GM12878 (cell line): ENCODE measurements at regions not wholly inside any gene's neighbourhood (a gene's known extent, or its start where the extent isn't known, plus 50 kb on each side); places are given as distances from the start of the nearest gene placed in this dataset.

ENCODE experiments used
- ATAC-seq: fragments of 200-7000 bp; cut with Tn5 transposase; 3 replicates; pipeline ENCODE4 v1.9.1; 2020; ENCODE audit warnings: mild to moderate bottlenecking, moderate library complexity
- BruUV-seq: library from RNA; stranded (reverse); fragments of 400-500 nt; replicated peaks from 2 replicates; lab custom pipeline; 2021; lab: Mats Ljungman, UMichigan
- CTCF ChIA-PET: fragments of 300-600 bp; sonication (Branson Sonifier 250); formaldehyde crosslinking; extraction: SDS; loops from one replicate; lab custom pipeline; 2021; ENCODE audit warnings: inconsistent platforms; lab: Yijun Ruan, JAX
- POLR2A ChIA-PET: fragments of 350-600 bp; formaldehyde crosslinking; extraction: SDS; loops from one replicate; lab custom pipeline; 2021; ENCODE audit warnings: inconsistent platforms; lab: Charles Lee
- RAD21 ChIA-PET: fragments of 300-600 bp; sonication (Branson Sonifier 250); formaldehyde crosslinking; loops from one replicate; lab custom pipeline; 2023; ENCODE audit warnings: antibody characterized with exemption; ENCODE audit not compliant: unreplicated experiment; lab: Charles Lee
- SMC1A ChIA-PET: fragments of 300-600 bp; sonication (Branson Sonifier 250); formaldehyde crosslinking; loops from one replicate; lab custom pipeline; 2023; ENCODE audit not compliant: unreplicated experiment, uncharacterized antibody; lab: Charles Lee
- DNase-seq: peaks from one replicate; pipeline ENCODE4 v3.0.0-alpha.2; 2011; ENCODE audit warnings: low read depth, low spot score
- FAIRE-seq: peaks from 3 replicates; lab custom pipeline; 2011; peaks lifted over from hg19 to GRCh38; lab: Jason Lieb, UNC
- H2AFZ ChIP-seq: 2 replicates; pipeline ENCODE4 v1.6.0; 2011; ENCODE audit warnings: low read depth, low read length, control low read depth; ENCODE audit not compliant: control insufficient read depth
- H3K27ac ChIP-seq: 2 replicates; pipeline ENCODE4 v1.5.1; 2011; ENCODE audit warnings: control low read depth; ENCODE audit not compliant: control insufficient read depth, insufficient read depth
- H3K27me3 ChIP-seq, 2 experiments: replicated peaks in 1 of 2; 2 replicates each; pipeline versions ENCODE4 v1.6.0 to v1.6.1; 2011; ENCODE audit warnings: low read length in 1 of 2; ENCODE audit not compliant: control insufficient read depth in 2 of 2, insufficient read depth in 2 of 2
- H3K36me3 ChIP-seq, 2 experiments: 2 replicates each; pipeline ENCODE4 v1.5.1; 2011; ENCODE audit warnings: low read length in 1 of 2; ENCODE audit not compliant: control insufficient read depth in 2 of 2, insufficient read depth in 2 of 2
- H3K4me1 ChIP-seq: 2 replicates; pipeline ENCODE4 v1.6.1; 2011; ENCODE audit warnings: mild to moderate bottlenecking, low read length, moderate library complexity, mixed read lengths; ENCODE audit not compliant: control insufficient read depth, insufficient read depth
- H3K4me2 ChIP-seq: 2 replicates; pipeline ENCODE4 v1.6.0; 2011; ENCODE audit warnings: control low read depth; ENCODE audit not compliant: control insufficient read depth, insufficient read depth
- H3K4me3 ChIP-seq: fragments of 200-600 bp; sonication (generic); 2 replicates; pipeline ENCODE4 v1.5.1; 2016
- H3K79me2 ChIP-seq: 2 replicates; pipeline ENCODE4 v1.6.0; 2011; ENCODE audit warnings: low read length; ENCODE audit not compliant: control insufficient read depth, insufficient read depth
- H3K9ac ChIP-seq: 2 replicates; pipeline ENCODE4 v1.8.0; 2011; ENCODE audit warnings: low read length, control low read depth, mixed read lengths; ENCODE audit not compliant: control insufficient read depth, insufficient read depth
- H3K9me3 ChIP-seq: replicated peaks from 3 replicates; pipeline ENCODE4 v1.5.1; 2011; ENCODE audit warnings: mild to moderate bottlenecking, low read length; ENCODE audit not compliant: control insufficient read depth, insufficient read depth
- H4K20me1 ChIP-seq: 2 replicates; pipeline ENCODE4 v1.6.0; 2011; ENCODE audit not compliant: control insufficient read depth, insufficient read depth
- ASH2L ChIP-seq: fragments of 300-600, 200-600 bp; sonication (generic); IDR thresholded peaks from 2 replicates; pipeline ENCODE4 v1.6.1; 2017; ENCODE audit warnings: low read depth, mild to moderate bottlenecking, borderline replicate concordance
- CEBPB ChIP-seq, 2 experiments: fragments of 150-350 bp in 1 of 2; IDR thresholded peaks; 2 replicates each; pipeline ENCODE4 v1.6.1; 2012 to 2014; ENCODE audit warnings: low read depth in 2 of 2, low read length in 2 of 2, borderline replicate concordance in 1 of 2, inconsistent platforms in 1 of 2
- EP300 ChIP-seq, 2 experiments: fragments of 150-350 bp in 1 of 2; IDR thresholded peaks; 2 replicates each; pipeline ENCODE4 v1.6.1; 2011 to 2012; ENCODE audit warnings: low read depth in 2 of 2, low read length in 2 of 2, borderline replicate concordance in 1 of 2, improper control_type of control experiment in 1 of 2, inconsistent platforms in 1 of 2; ENCODE audit not compliant: control insufficient read depth in 1 of 2
- ESRRA ChIP-seq: IDR thresholded peaks from 2 replicates; pipeline ENCODE4 v1.6.1; 2012; ENCODE audit warnings: mild to moderate bottlenecking, low read length, improper control_type of control experiment
- FOXK2 ChIP-seq: fragments of 450-650 bp; IDR thresholded peaks from 2 replicates; pipeline ENCODE4 v1.6.1; 2017; ENCODE audit warnings: mild to moderate bottlenecking, moderate library complexity
- HDGF ChIP-seq: fragments of 450-650 bp; IDR thresholded peaks from 2 replicates; pipeline ENCODE4 v1.6.1; 2016; ENCODE audit warnings: antibody characterized with exemption
- MXI1 ChIP-seq: fragments of 150-350 bp; IDR thresholded peaks from 2 replicates; pipeline ENCODE4 v1.6.1; 2011; ENCODE audit warnings: low read depth, mild to moderate bottlenecking, inconsistent platforms, low read length, improper control_type of control experiment
- SRF ChIP-seq, 2 experiments: IDR thresholded peaks; 2 replicates each; pipeline ENCODE4 v1.6.1; 2011; ENCODE audit warnings: low read depth in 2 of 2, low read length in 2 of 2, mild to moderate bottlenecking in 1 of 2, moderate library complexity in 1 of 2
- STAT3 ChIP-seq: IDR thresholded peaks from 2 replicates; pipeline ENCODE4 v1.6.1; 2011; ENCODE audit warnings: low read depth, low read length, improper control_type of control experiment
- TBL1XR1 ChIP-seq: IDR thresholded peaks from 2 replicates; pipeline ENCODE4 v1.6.1; 2012; ENCODE audit warnings: low read depth, low read length, improper control_type of control experiment
- TCF7 ChIP-seq: IDR thresholded peaks from 2 replicates; pipeline ENCODE4 v1.6.1; 2014; ENCODE audit warnings: antibody characterized with exemption, borderline replicate concordance
- YY1 ChIP-seq: IDR thresholded peaks from 2 replicates; pipeline ENCODE4 v1.6.1; 2011; ENCODE audit warnings: low read depth, mild to moderate bottlenecking, low read length
- WGBS: methylation state at CpG from one replicate; pipeline ENCODE4 v1.1.6; 2016; ENCODE audit warnings: low lambda C conversion rate; ENCODE audit not compliant: insufficient replicate concordance, insufficient coverage; ENCODE audit errors: missing lambda C conversion rate; 5-methylcytosine and 5-hydroxymethylcytosine counted together
- in situ Hi-C: fragments of 300-500 bp; cut with MboI; formaldehyde crosslinking; loops from 9 replicates; pipeline ENCODE4 v1.14.3; 2018; ENCODE audit warnings: mixed read lengths
- intact Hi-C: fragments of 100-400 bp; cut with micrococcal nuclease; formaldehyde crosslinking; loops from one replicate; pipeline ENCODE4 v1.14.2; 2022; ENCODE audit not compliant: unreplicated experiment
- TF ChIP-seq, protein P1 (sequence below): fragments of 450-650 bp; IDR thresholded peaks from 2 replicates; pipeline ENCODE4 v1.6.1; 2016; ENCODE audit warnings: mild to moderate bottlenecking
- TF ChIP-seq, protein P2 (sequence below): fragments of 450-650 bp; IDR thresholded peaks from 2 replicates; pipeline ENCODE4 v1.6.1; 2017; ENCODE audit warnings: antibody characterized with exemption, mild to moderate bottlenecking, moderate library complexity

DNA sequence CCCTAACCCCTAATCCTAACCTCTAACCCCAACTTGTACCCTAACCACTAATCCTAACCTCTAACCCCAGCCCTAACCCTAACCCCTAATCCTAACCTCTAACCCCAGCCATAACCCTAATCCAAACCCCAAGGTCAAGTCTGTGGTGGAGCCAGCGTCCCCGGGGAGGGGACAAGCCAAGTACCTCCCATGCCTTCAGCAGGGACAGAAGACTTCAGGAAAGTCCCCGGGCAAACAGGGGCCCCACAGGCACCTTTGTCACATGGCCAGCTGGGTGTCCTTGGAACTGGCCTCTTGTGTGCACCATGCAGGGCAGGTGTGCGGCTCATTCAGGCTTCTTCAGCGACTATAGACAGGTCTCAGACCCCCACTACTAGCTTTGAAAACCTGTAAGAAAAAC lies 555.8 kb downstream of the BRD1 start:
- in situ Hi-C loops, result no loop called here
- intact Hi-C loops, result no loop called here
- no TSS peak for BruUV-seq
- Histone ChIP-seq H3K4me2 (no peak overlapping the region), H3K27me3 (no peaks in the 10 kb centered on the region), H4K20me1 (no peaks in the 10 kb centered on the region), H3K4me1 (no peaks in the 10 kb centered on the region), H3K79me2 (no peaks in the 10 kb centered on the region), H3K36me3 (no peaks in the 10 kb centered on the region), H3K9me3 (no peaks in the 10 kb centered on the region; the same call in 2 of the 3 replicates), H3K9ac (no peak overlapping the region)
- SMC1A ChIA-PET, result no interaction called here
- ATAC-seq (no peak), DNase-seq (no peak), FAIRE-seq (no peak)
- CTCF ChIA-PET, result no interaction called here
- WGBS, result 0% methylated on average over 5 of the region's 5 CpGs
- RAD21 ChIA-PET, result no interaction called here
- TF ChIP-seq, protein P1, sequence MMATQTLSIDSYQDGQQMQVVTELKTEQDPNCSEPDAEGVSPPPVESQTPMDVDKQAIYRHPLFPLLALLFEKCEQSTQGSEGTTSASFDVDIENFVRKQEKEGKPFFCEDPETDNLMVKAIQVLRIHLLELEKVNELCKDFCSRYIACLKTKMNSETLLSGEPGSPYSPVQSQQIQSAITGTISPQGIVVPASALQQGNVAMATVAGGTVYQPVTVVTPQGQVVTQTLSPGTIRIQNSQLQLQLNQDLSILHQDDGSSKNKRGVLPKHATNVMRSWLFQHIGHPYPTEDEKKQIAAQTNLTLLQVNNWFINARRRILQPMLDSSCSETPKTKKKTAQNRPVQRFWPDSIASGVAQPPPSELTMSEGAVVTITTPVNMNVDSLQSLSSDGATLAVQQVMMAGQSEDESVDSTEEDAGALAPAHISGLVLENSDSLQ, result no peak
- TF ChIP-seq, protein P2, sequence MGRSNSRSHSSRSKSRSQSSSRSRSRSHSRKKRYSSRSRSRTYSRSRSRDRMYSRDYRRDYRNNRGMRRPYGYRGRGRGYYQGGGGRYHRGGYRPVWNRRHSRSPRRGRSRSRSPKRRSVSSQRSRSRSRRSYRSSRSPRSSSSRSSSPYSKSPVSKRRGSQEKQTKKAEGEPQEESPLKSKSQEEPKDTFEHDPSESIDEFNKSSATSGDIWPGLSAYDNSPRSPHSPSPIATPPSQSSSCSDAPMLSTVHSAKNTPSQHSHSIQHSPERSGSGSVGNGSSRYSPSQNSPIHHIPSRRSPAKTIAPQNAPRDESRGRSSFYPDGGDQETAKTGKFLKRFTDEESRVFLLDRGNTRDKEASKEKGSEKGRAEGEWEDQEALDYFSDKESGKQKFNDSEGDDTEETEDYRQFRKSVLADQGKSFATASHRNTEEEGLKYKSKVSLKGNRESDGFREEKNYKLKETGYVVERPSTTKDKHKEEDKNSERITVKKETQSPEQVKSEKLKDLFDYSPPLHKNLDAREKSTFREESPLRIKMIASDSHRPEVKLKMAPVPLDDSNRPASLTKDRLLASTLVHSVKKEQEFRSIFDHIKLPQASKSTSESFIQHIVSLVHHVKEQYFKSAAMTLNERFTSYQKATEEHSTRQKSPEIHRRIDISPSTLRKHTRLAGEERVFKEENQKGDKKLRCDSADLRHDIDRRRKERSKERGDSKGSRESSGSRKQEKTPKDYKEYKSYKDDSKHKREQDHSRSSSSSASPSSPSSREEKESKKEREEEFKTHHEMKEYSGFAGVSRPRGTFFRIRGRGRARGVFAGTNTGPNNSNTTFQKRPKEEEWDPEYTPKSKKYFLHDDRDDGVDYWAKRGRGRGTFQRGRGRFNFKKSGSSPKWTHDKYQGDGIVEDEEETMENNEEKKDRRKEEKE, result no peak
- no peak for TF ChIP-seq YY1
- TF ChIP-seq STAT3, result no peak
- TF ChIP-seq, all 136 proteins: peak for 0
- no peak overlapping the region for H2AFZ ChIP-seq
- POLR2A ChIA-PET, result no interaction called here
- H3K4me3 ChIP-seq, result no peak overlapping the region
- H3K27ac ChIP-seq, result no peak overlapping the region

DNA sequence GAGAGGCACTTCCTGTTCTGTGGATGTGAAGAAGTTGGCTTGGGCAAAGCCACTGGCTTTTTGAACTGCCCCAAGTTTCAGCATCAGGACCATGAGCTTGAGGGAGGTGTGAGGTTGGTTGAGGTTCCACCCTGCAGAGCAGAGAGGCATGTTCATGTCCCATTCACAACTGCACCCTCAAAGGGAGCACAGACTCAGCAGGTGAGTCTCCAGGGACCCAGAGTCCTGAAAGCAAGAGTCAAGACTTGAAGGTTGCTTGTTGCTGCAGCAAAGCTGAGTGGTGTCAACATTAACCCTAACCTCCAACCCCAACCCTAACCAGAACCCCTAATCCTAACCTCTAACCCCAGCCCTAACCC lies 556.3 kb downstream of the BRD1 start:
- ChIA-PET CTCF (no interaction called here), RAD21 (no interaction called here)
- no peak overlapping the region for H3K9ac ChIP-seq
- TF ChIP-seq TCF7, result no peak
- no peak for TF ChIP-seq ASH2L
- TF ChIP-seq SRF (IDR thresholded peaks at IDR 0.05; ENCODE audit: low read depth in 2 of 2, low read length in 2 of 2), result no peak
- no peak for TF ChIP-seq MXI1
- no peak for TF ChIP-seq TBL1XR1
- no peak for TF ChIP-seq CEBPB (IDR thresholded peaks at IDR 0.05; ENCODE audit: borderline replicate concordance in 1 of 2, low read depth in 2 of 2, low read length in 2 of 2)
- no peak for TF ChIP-seq ESRRA
- TF ChIP-seq FOXK2, result no peak
- TF ChIP-seq EP300 (IDR thresholded peaks at IDR 0.05; ENCODE audit: borderline replicate concordance in 1 of 2, control insufficient read depth in 1 of 2, low read depth in 2 of 2, low read length in 2 of 2), result no peak
- no peak for TF ChIP-seq HDGF

More for the DNA sequence above, 556.3 kb downstream of the BRD1 start:
- H3K4me1 ChIP-seq, result no peaks in the 10 kb centered on the region
- ATAC-seq (no peak), FAIRE-seq (no peak), DNase-seq (no peak)
- no peak overlapping the region for H2AFZ ChIP-seq
- H3K9me3 ChIP-seq, result no peaks in the 10 kb centered on the region; the same call in 2 of the 3 replicates
- POLR2A ChIA-PET, result no interaction called here
- H3K4me2 ChIP-seq, result no peak overlapping the region
- no peak overlapping the region for H3K4me3 ChIP-seq
- H3K36me3 ChIP-seq, result no peaks in the 10 kb centered on the region
- H4K20me1 ChIP-seq, result no peaks in the 10 kb centered on the region
- SMC1A ChIA-PET, result no interaction called here
- intact Hi-C loops (no loop called here), in situ Hi-C loops (no loop called here)
- H3K27ac ChIP-seq, result no peak overlapping the region
- H3K79me2 ChIP-seq, result no peaks in the 10 kb centered on the region
- no peaks in the 10 kb centered on the region for H3K27me3 ChIP-seq
- BruUV-seq, result no TSS peak
